GM18526 (cell line): ENCODE measurements at regions not wholly inside any gene's neighbourhood (a gene's known extent, or its start where the extent isn't known, plus 50 kb on each side); places are given as distances from the start of the nearest gene placed in this dataset.

Experiments
- POLR2A ChIP-seq: IDR thresholded peaks from 3 replicates; pipeline ENCODE4 v1.6.1; 2011; ENCODE audit not compliant: insufficient read length; ENCODE audit errors: extremely low read depth

DNA sequence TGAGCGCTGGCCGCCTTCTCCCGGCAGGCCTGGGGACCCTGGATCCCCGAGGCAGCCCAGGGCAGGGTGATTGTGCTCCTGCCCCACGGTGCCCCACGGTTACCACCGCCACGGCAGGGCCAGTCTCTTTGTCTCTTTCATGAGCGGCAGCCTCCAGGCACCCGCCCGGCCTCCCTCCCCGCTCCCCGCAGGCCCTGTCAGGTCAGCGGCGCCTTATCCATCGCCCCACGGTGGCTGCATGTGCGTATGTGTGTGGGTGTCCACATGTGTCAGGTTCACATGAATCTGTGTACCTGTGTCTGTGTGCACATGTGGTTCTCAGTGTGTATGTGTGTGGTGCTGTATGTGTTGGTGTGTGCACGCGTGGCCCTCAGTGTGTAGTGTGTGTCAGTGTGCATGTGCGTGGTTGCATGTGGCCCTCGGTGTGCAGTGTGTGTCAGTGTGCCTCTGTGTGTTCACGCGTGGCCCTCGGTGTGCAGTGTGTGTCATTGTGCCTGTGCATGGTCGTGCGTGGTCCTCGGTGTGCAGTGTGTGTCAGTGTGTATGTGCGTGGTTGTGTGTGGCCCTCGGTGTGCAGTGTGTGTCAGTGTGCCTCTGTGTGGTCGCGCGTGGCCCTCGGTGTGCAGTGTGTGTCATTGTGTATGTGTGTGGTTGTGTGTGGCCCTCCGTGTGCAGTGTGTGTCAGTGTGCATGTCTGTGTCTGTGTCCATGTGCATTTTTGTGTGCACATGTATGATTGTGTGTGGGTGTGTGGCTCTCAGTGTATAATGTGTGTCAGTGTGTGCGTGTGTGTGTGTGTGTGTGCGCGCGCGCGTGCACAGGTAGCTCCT, 239.2 kb upstream of the GSE1 start:
- no peak for TF ChIP-seq POLR2A

DNA sequence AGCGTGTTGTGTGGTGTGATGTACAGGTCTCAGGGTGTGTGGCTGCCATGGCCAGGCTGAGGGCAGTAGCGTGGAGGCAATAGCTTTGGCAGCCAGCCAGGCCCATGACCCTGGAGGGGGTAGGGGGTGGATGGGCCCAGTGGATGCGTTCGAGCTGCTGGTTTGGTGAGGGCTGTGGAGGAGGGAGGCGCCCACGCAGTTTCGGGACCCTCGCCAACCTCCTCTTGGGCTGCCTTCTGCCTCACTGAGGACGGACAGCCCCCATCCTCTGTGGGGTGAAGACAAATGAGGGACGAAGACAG, 238.6 kb upstream of the GSE1 start:
- TF ChIP-seq POLR2A: no peak

- no peak for TF ChIP-seq POLR2A
Measured at GRCh38 chr16:85375282-85375681, 237.8 kb upstream of the GSE1 start.

DNA sequence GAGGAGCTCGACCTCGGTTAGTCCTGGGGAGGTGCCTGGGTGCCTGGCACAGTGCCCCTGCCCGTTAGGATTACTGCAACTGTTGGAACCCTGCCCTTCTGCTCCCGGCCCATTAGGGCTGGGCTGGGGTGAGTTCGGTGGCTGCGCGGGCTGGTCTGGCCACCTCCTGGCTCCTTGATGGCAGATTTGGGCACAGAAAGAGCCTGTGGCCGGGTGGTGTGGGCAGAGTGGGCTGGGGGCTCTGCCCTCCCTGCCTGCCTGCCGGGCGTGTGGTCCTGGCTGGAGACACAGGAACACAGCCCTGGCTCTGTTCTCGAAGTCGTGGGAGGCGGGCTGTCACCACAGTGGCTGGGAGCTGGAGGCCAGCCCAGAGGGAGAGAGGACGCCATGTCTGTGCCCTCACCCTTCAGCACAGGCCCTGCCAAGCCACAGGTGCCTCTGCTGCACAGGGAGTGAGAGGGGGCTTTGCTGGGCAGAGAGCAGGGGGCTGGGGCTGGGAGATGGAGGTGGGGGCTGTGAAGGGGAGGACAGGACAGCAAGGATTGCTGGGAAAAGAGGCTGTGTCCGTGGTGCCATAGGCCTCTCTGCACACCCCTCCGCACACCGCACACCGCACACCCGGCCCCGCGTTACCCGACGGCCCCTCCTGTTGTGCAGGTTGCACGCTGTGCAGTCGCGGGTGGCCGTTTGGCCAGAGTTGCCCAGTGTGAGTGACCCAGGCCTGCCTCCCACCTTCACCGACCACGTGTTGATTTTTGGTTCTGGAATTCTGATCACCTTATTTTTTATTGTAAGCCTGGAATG, 236.6 kb upstream of the GSE1 start:
- no peak for TF ChIP-seq POLR2A

GRCh38 chr16:85377388-85378144, 235.6 kb upstream of the GSE1 start:
- no peak for TF ChIP-seq POLR2A

- no peak for TF ChIP-seq POLR2A
Measured at GRCh38 chr16:85378145-85379040, 234.7 kb upstream of the GSE1 start.

DNA sequence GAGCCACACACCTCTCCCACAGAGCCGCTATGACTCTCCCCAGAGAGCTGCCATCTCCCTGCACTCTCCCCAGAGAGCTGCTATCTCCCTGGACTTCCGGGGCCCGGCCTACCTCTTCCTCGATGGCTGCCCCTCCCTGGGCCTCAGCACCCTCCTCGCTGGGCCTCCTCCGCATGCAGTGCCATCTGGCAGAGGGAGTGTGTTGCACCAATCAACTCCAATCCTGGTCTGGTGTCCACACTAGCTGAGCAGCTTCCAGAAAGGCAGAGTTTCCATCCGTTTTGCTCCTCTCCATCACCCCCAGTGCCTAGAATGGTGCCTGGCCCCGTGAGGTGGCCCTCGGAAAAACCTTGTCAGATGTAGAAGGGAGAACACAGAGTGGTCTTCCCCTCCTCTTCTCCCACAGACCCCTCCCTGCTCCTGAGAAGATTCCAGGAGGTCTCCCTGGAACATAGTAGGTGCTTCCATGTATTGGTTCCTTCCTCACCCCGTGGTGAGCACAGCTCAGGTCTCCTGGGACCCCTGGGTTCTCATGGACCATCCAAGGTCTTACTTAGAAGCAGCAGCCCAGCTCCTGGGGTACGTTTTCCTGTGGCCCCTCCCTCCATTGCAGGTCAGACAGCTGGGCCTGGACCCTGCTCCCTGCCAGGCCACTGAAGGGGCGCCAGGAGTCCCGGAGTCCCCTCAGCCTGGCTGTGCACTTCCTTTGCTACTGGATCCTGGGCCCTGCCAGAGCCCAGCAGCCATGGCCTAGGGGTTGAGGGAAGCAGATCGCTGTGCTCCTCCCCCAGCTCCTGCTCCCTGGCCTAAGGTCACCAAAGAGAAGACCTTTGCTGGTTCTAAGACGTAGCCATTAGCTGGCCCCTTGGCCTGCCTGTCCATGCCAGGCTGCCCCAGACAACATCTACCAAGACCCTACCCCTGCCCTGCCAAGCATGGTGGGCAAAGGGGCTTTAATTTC, 233.8 kb upstream of the GSE1 start:
- no peak for TF ChIP-seq POLR2A

DNA sequence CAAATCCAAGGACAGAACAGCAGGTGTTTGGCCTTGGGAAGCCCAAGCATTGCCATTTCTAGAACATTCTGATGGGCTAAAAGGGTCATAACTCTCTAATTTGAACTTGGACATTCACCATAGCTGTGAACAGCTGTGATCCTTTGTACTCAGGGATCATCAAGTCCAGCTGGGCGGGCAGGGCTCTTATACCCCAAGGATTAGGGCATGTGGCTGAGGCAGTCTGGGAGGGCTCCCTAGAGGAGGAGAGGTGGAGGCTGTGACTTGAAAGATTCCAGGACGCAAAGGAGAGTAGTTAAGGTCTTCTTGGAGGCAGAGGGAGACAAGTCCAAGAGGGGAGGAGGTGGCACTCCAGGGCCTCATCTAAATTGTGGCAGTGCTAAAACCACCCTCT, 233.1 kb upstream of the GSE1 start:
- TF ChIP-seq POLR2A: no peak

- no peak for TF ChIP-seq POLR2A
Measured at GRCh38 chr16:85380905-85381737, 232.0 kb upstream of the GSE1 start.

DNA sequence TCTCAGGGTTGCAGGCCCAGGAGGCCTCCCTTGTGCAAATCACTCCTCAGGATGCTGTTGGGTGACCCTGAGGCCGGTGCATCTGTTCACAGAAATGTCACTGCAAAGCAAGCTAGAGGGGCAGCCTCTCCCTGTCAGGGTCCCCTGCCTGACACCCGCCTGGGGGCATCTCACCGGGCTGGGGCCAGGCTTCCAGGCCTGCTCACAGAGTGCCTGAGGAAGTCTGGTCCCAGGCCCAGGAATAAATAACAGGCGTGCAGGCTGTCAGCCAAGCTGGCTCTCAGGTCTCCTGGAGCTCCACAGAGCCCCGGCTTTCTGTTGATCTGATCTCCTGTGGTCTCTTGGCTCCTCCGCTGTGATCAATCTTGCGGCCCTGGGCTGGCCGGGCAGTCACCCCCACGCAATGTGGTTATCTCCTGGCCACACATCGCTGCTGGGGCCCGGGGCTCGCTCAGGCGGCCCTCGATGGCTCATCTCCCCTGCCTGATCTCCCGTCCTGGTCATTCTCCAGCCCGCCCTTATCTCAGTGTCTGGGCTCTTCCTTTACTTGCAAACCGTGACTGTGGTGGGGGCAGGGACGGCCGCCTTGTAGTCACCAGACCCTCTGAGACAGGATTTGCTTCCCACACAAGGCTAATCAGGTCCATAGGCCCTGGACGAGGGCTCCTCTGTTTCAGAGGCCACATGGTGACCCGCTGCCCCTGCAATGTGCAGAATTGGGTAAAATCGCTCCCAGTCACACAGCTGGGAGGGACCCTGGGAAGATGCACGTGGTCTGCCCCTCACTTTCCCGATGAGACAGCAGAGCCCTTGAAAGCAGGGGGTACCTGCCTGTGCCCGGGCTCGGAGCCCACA, 231.2 kb upstream of the GSE1 start:
- TF ChIP-seq POLR2A: no peak

GRCh38 chr16:85382717-85383118, 230.4 kb upstream of the GSE1 start:
- no peak for TF ChIP-seq POLR2A
